ENCODE measurements at regions not wholly inside any gene's neighbourhood (a gene's known extent, or its start where the extent isn't known, plus 50 kb on each side); places are given as distances from the start of the nearest gene placed in this dataset.

DNA sequence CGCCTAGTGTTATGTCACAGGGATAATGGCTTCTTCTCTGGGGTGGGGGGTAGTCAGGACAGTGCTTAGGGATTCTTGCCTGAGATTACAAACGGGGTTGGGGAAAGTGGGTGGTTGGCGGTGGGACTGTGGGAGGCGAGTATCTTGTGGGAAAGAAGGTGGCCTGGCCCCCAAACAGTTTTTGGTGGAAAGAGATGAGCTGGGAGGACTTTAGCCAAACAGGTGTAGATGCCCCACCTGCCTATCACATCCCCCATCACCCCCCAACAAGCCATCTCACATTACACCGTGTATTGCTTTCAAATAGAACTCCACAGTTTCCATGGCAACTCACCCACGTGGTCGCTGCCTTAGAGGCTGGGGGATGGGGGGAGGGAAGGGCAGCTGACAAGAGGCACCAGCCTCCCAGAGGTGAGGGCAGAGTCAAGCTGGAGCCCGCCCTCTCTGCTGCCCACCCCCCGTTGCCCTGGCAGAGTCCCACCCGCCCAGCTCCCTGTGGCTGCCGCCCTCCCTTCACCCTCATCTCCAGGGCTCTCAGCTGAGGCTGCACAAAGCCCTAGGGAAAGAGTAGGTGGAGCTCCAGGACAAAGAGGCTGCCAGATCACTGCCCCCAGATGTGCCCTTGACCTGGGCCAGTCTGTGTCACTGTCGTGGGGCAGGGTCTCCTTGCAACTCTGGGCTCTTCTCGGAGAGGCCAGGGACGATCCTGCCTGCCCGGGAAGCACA, 98.3 kb downstream of the LRRC74A start:
- peak; percentile 38 for DNase-seq

DNA sequence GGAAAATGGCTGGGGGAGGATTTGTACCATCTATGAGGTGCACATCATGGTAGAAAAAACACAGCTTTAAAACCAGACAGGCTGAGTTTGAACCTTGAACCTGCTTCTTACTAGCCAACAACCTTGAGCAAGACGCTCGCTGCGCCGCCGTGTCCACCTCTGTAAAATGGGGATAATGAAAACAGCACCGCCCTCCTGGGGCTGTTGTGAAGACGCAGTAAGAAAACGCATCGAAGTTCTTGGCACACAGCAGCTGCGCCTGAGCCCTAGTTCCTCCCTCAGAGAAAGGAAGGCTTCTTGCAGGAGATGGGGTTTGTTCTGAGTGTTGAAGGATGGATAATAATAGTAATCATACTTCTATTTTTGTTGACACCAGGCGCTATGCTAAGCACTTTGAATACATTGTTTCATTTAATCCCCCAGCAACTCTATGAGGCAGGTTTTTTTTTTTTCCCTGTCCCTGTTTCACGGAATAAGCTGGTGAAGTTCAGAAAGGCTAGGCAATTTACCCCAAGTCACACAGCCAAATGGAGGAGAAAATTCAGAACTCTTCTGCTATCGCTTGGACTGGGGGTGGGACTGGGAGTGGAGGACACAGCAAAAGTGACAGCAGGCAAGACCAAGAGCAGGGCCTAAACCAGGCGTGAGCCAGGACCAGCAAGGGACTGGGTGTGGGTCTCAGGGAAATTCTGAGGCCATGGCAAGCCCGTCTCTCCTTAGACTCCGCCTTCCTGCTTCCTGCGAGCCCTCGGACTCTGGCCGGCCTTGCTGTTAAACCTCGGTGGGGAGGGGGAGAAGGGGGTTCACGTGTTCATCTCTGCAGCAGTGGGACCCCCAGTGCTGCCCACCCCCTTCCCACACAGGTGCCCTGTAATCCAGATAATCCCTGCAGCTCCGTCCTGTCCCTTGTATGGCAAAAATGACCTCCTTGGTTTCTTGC, 97.5 kb downstream of the LRRC74A start:
- no peak for DNase-seq

- no peak for DNase-seq
These were observed 96.4 kb downstream of the LRRC74A start for GRCh38 chr14:76922584-76922983.

- no peak for DNase-seq
These were observed 95.9 kb downstream of the LRRC74A start for GRCh38 chr14:76922092-76922491.

- no peak for DNase-seq
These were observed 94.8 kb downstream of the LRRC74A start for GRCh38 chr14:76921088-76921399.

DNA sequence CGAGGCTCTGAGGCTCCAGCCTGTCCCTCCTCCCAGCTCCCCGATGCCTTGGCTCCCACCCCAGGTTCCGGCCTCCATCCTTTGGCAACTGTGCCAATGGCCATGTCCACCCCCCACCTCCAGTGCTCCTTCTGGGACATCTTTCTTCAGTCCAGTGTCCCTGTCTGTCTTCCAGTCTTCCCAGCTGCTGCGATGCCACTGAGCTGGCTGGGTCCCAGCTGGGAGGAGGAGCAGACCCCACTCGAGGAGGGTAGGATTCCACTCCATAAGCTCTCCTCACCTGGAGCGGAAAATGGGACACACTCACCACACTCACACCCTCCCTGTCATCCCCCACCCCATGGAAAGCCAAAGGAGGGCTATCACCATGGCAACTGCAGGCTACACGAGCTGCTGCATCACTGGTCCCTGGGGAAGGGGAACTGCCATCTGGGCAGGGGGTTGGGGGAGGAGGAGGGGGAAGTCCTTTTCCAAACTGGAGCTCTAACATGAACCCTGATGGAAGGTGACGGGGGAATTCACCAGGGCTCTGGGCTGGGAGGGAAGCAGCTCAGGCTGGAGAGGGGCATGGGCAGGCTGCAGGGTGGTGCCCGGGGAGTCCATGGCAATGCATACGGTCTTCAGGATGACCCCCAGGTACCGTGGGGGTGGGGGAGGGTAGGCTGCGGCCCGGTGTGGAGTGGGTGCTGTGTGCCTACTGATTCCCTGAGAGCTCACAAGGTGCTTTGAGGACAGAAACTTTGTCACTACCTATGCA, 94.3 kb downstream of the LRRC74A start:
- peak; percentile 92 for DNase-seq

- DNase-seq: peak; percentile 92
These were observed 93.5 kb downstream of the LRRC74A start for GRCh38 chr14:76919431-76920330.
